ENCODE measurements at regions not wholly inside any gene's neighbourhood (a gene's known extent, or its start where the extent isn't known, plus 50 kb on each side); places are given as distances from the start of the nearest gene placed in this dataset.

- no peak for TF ChIP-seq ATF3 (IDR thresholded peaks at IDR 0.05)
- no peak for TF ChIP-seq CTCF (IDR thresholded peaks at IDR 0.05; ENCODE audit: low read depth, low read length, missing input control)
- TF ChIP-seq RAD21 (IDR thresholded peaks at IDR 0.05): no peak
- TF ChIP-seq SP1 (IDR thresholded peaks at IDR 0.05): no peak
- no peak for TF ChIP-seq ZBTB33 (IDR thresholded peaks at IDR 0.05)
- TF ChIP-seq TAF1 (conservative IDR thresholded peaks at IDR 0.05): no peak
- TF ChIP-seq EGR1 (IDR thresholded peaks at IDR 0.05; ENCODE audit: low read depth in 2 of 2): no peak
These were observed 473.7 kb upstream of the KLF4 start for GRCh38 chr9:107963246-107963645.
